GM19238 (cell line): ENCODE measurements at regions not wholly inside any gene's neighbourhood (a gene's known extent, or its start where the extent isn't known, plus 50 kb on each side); places are given as distances from the start of the nearest gene placed in this dataset.
"Not testable (repeated sequence)": the region's sequence is repeated elsewhere in the genome, so short reads cannot be mapped to it uniquely, and the experiment has no call there.

ENCODE experiments used
- DNase-seq: peaks from one replicate; pipeline ENCODE4 v3.0.0; 2011; ENCODE audit warnings: low spot score; ENCODE audit not compliant: insufficient read length

DNA sequence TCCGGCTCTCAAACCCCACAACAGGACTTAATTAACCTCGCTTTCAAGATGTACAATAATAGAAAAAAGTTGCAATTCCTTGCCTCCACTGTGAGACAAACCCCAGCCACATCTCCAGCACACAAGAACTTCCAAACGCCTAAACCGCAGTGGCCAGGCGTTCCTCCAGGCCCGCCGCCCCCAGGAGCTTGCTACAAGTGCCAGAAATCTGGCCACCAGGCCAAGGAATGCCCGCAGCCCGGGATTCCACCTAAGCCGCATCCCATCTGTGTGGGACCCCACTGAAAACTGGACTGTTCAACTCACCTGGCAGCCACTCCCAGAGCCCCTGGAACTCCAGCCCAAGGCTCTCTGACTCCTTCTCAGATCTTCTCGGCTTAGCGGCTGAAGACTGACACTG is 262.5 kb downstream of the SMARCA2 start:
- not testable (repeated sequence) for DNase-seq

DNA sequence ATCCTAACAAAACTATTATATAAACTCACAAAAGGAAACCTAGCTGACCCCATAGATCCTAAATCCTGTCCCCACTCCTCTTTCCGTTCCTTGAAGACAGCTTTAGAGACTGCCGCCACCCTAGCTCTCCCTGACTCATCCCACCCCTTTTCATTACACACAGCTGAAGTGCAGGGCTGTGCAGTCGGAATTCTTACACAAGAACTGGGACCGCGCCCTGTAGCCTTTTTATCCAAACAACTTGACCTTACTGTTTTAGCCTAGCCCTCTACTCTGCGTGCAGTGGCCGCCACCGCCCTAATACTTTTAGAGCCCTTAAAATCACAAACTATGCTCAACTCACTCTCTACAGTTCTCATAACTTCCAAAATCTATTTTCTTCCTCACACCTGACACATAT is 264.0 kb downstream of the SMARCA2 start:
- DNase-seq: not testable (repeated sequence)

GRCh38 chr9:2281031-2281802 is 266.1 kb downstream of the SMARCA2 start:
- no peak for DNase-seq

DNA sequence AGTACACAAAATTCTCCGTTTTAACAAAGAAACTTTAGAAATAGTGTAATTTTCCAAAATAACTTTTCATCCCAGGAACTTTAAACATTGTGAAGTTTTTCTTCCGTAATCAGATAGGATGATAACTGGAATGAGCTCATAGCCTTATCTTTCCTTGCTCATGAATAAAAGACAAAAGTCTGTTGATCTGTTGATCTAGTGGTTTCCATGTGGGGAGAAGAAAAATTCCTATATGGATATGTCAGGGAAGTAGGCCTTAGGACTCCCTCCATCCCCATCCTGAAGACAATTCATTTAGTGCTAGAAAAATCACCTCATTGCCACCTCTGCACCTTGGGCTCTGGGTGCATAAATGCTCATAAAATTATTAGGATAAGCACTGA is 266.6 kb downstream of the SMARCA2 start:
- no peak for DNase-seq

- no peak for DNase-seq
These were observed 269.6 kb downstream of the SMARCA2 start for GRCh38 chr9:2284770-2285169.

GRCh38 chr9:2285416-2286332 is 270.5 kb downstream of the SMARCA2 start:
- no peak for DNase-seq

GRCh38 chr9:2286333-2286705 is 271.2 kb downstream of the SMARCA2 start:
- DNase-seq: no peak

DNA sequence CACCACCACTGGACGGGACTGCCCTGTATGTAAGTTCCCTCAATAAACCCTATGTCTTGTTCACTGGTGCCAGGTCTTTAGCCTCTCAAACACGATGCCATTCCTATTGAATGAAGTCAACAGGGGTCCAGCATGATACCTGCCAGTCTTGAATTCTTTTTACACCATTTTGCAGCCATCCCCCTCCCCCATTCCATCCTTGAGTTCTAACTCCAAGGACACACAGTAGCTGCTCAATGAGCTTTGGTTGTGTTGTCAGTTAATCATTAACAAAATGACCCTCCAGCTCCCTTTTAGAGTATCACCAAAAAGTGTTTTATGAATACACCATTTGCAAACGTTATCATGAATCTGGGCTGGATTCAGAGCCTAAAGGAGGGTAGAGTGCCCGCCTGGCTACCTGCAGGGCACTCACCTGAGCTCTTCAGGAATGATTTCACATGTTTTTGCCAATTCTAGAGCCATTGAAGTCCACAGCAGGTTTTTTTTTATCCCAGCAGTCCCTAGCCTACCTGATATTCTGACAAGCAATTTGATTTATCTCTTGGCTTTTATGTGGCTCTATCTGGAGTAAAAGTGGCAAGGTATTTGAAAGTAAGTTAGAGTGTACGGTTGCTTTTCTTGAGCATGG is 271.8 kb downstream of the SMARCA2 start:
- no peak for DNase-seq

DNA sequence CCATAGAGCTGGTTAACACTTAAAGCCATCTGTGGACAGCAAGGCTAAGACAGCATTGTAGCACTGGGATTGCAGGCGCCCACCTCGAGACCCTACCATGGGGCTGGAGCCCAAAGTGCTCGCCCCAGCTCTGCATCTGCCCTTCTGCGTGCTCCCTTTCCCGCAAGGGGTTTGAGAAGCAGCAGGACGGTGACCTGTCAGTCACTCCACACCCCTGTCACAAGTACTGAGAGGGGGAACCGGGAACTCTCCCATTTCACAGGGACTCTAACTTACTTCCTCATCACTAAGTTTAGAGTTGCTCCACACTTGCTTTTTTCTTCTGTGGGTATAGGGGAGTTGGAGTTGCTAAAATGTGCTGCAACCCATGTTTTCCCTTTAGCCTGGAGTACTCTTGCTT is 273.2 kb downstream of the SMARCA2 start:
- no peak for DNase-seq

GRCh38 chr9:2289263-2289662 is 274.1 kb downstream of the SMARCA2 start:
- DNase-seq: no peak

DNA sequence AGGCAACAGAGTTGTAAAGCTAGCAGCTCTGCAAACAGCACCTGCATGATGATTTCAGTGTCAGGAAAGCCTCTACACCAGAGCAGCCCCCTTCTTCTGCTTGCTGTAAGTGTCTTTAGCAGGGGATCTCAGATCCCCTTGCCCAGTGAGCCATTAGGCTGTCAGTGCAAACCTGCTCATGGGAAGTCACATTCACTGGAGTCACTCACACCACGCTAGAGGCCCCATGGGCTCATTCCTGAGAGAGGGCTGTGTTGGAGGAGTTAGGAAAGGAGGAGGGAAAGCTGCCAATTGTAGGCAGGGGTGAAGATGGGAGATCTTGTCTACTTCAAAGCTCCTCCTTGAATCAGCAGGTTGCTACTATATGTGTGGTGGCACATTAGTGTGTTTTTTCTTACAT is 275.2 kb downstream of the SMARCA2 start:
- DNase-seq: no peak

GRCh38 chr9:2291980-2292704 is 277.0 kb downstream of the SMARCA2 start:
- DNase-seq: no peak

DNA sequence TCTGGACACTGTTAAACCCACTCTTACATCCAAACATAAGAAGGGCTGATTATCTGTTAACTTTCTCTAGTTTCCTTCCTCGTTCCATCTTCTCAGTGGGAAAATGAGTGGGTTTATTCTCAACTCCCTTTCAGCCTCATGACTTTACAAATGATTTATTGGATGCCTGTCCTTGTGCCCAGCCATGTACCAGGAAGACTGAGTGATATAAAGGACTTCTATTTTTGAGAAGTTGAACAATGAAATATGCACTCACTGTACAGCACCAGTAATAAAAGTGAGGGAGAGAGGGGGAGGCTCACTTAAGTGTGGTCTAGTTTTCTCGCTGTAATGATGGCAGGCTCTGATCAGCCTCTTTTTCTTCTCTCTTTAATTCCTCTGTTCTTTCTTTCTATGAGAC is 277.6 kb downstream of the SMARCA2 start:
- DNase-seq: no peak

GRCh38 chr9:2297771-2298170 is 282.6 kb downstream of the SMARCA2 start:
- no peak for DNase-seq

DNA sequence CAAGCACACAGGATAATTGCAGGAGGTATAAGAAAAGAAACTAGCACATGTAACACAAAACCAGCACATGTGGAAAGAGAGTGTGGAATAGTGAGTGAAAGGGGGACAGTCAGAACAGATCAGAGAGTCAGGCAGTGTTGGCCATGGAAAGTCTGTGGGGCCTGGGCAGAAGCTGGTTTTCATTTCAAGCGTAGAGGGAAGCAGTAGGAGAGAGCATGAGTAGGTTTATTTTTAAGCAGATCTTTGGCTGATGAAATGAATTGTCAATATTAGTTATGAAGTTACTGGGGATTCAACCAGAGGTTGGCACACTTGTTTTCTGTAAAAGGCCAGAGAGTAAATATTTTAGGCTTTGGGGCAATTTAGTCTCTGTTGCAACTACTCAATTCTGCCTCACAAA is 283.1 kb downstream of the SMARCA2 start:
- DNase-seq: no peak

DNA sequence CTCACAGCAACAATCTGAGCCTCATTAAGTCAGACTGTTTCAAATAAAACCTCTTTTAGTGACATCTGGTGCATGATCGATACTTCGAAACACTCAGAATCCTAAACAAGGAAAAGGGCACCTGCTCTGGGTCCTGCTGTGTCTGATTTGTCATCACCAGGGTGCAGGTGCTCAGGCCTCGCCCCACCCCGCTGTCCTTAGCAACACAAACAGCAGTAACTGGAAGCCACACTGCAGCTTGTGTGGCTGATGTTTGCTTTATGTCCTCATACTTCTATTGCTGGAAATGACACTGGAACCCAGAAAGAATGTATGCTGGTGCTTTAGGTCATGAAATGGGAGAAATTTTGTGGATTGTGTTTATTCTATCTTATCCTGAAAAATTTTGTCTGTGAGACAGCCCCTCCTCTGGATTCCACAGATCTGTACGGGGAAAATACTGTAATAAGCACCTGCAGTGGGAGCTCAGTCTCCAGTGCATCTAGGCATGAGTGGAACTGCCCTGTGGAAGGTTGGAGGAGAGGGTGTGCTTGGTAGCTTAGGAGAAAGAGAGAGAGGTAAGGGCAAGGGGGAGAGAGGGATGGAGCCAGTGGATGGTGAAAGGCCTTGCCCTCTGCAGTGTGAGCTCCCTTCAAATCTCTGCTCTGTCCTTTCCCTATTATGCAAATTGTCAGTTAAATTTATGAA is 284.2 kb downstream of the SMARCA2 start:
- no peak for DNase-seq

GRCh38 chr9:2299843-2300205 is 284.7 kb downstream of the SMARCA2 start:
- no peak for DNase-seq

- no peak for DNase-seq
These were observed 285.2 kb downstream of the SMARCA2 start for GRCh38 chr9:2300325-2300724.

- no peak for DNase-seq
These were observed 287.5 kb downstream of the SMARCA2 start for GRCh38 chr9:2302606-2303005.

DNA sequence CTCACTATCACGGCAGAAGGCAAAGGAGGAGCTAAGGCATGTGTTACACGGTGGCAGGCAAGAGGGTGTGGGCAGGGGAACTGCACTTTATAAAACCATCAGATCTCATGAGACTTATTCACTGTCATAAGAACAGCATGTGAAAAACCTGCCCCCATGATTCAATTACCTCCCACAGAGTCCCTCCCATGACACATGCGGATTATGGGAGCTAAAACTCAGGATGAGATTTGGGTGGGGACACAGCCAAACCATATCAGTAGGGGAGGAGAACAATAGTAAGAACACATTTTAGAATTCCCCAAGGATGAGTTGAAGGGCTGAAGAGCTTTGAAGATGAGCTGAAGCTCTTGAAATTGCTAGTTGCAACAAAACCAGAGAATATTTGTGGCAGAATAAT is 287.9 kb downstream of the SMARCA2 start:
- no peak for DNase-seq

- no peak for DNase-seq
These were observed 292.3 kb downstream of the SMARCA2 start for GRCh38 chr9:2307480-2307879.
